Prostate gland (tissue), 2 donors: ENCODE measurements at regions not wholly inside any gene's neighbourhood (a gene's known extent, or its start where the extent isn't known, plus 50 kb on each side); places are given as distances from the start of the nearest gene placed in this dataset.

Source experiments
- DNase-seq: peaks from one replicate; pipeline ENCODE4 v3.0.0-alpha.2; 2019; ENCODE audit warnings: low spot score
- H3K27ac ChIP-seq, 2 donors: fragments of 200-600 bp; sonication (generic); 2 replicates each; pipeline ENCODE4 v1.5.1; 2017 to 2019
- H3K27me3 ChIP-seq: fragments of 200-600 bp; sonication (generic); replicated peaks from 2 replicates; pipeline ENCODE4 v1.5.1; 2019; ENCODE audit not compliant: insufficient read depth
- H3K36me3 ChIP-seq, 2 donors: fragments of 200-600 bp; sonication (generic); 1 replicate in 1 of 2; 2 replicates in 1 of 2; pipeline versions ENCODE4 v1.5.1 to v1.8.1; 2017 to 2019
- H3K4me1 ChIP-seq: fragments of 200-600 bp; sonication (generic); replicated peaks from 2 replicates; pipeline ENCODE4 v1.5.1; 2019
- H3K4me3 ChIP-seq, 2 donors: fragments of 200-600 bp; sonication (generic); 2 replicates each; pipeline ENCODE4 v1.5.1; 2017 to 2019
- H3K9me3 ChIP-seq: fragments of 200-600 bp; sonication (generic); 2 replicates; pipeline ENCODE4 v1.5.1; 2017
- POLR2A ChIP-seq: fragments of 450-650 bp; IDR thresholded peaks from one replicate; pipeline ENCODE4 v1.6.1; 2016; ENCODE audit warnings: antibody characterized with exemption, mild to moderate bottlenecking
- POLR2AphosphoS5 ChIP-seq: sonication (generic); formaldehyde crosslinking; IDR thresholded peaks from one replicate; pipeline ENCODE4 v1.6.1; 2017; ENCODE audit warnings: antibody characterized with exemption
- WGBS: methylation state at CpG from one replicate; pipeline ENCODE4 v1.1.5; 2018; 5-methylcytosine and 5-hydroxymethylcytosine counted together
- intact Hi-C: fragments of 100-400 bp; cut with DNase I; formaldehyde crosslinking; loops from one replicate; pipeline ENCODE4 v1.14.2; 2022
- TF ChIP-seq, protein P1 (sequence below), 4 experiments: fragments of 200-600 bp in 2 of 4; fragments of 450-650 bp in 2 of 4; sonication (generic) in 2 of 4; IDR thresholded peaks; 1 replicate in 3 of 4; 2 replicates in 1 of 4; pipeline ENCODE4 v1.5.1; 2016 to 2019; ENCODE audit warnings: antibody characterized with exemption in 4 of 4, mild to moderate bottlenecking in 2 of 4, moderate library complexity in 2 of 4

- 72% methylated on average over 3 of the region's 3 CpGs for WGBS
- Histone ChIP-seq H3K36me3 (no peaks in the 10 kb centered on the region), H3K27me3 (no peaks in the 10 kb centered on the region), H3K9me3 (no peaks in the 10 kb centered on the region), H3K4me3 (no peak overlapping the region), H3K27ac (no peak overlapping the region), H3K4me1 (no peaks in the 10 kb centered on the region)
- intact Hi-C loops: no loop called here
- DNase-seq: no peak
- TF ChIP-seq POLR2A (no peak), POLR2AphosphoS5 (no peak)
- TF ChIP-seq, protein P1, sequence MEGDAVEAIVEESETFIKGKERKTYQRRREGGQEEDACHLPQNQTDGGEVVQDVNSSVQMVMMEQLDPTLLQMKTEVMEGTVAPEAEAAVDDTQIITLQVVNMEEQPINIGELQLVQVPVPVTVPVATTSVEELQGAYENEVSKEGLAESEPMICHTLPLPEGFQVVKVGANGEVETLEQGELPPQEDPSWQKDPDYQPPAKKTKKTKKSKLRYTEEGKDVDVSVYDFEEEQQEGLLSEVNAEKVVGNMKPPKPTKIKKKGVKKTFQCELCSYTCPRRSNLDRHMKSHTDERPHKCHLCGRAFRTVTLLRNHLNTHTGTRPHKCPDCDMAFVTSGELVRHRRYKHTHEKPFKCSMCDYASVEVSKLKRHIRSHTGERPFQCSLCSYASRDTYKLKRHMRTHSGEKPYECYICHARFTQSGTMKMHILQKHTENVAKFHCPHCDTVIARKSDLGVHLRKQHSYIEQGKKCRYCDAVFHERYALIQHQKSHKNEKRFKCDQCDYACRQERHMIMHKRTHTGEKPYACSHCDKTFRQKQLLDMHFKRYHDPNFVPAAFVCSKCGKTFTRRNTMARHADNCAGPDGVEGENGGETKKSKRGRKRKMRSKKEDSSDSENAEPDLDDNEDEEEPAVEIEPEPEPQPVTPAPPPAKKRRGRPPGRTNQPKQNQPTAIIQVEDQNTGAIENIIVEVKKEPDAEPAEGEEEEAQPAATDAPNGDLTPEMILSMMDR (IDR thresholded peaks at IDR 0.05): no peak
Measured at GRCh38 chr5:82601077-82601476, 322.9 kb upstream of the RPS23 start.

DNA sequence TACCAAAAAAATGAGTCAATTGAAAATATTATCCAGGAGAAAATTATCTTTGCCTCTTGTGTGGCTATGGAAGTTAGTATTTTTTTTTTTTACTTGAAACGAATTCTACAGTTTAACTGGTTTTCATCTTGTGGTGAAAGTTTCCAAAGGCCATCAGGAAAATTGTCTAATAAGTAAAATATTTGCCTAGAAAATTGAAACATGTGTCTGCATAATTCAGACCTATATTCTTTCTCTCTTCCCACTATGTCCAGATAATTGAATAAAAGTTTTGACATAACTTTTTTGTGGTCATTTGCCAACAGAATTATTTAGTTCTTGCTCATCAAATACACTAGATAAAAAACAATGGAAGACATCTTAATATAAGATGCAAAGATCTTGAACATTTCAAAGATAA lies 321.5 kb upstream of the RPS23 start:
- DNase-seq: no peak
- H3K4me1 ChIP-seq: no peaks in the 10 kb centered on the region
- TF ChIP-seq POLR2AphosphoS5: no peak
- TF ChIP-seq, protein P1 (IDR thresholded peaks at IDR 0.05): no peak
- TF ChIP-seq POLR2A: no peak
- no peaks in the 10 kb centered on the region for H3K9me3 ChIP-seq
- no peaks in the 10 kb centered on the region for H3K36me3 ChIP-seq
- H3K4me3 ChIP-seq: no peak overlapping the region
- H3K27ac ChIP-seq: no peak overlapping the region
- WGBS: 76% methylated on average over 1 of the region's 1 CpG
- H3K27me3 ChIP-seq: no peaks in the 10 kb centered on the region
- intact Hi-C loops: no loop called here

GRCh38 chr5:82599030-82599429 lies 320.9 kb upstream of the RPS23 start:
- no peaks in the 10 kb centered on the region for H3K9me3 ChIP-seq
- no peaks in the 10 kb centered on the region for H3K4me1 ChIP-seq
- intact Hi-C loops: no loop called here
- no peaks in the 10 kb centered on the region for H3K36me3 ChIP-seq
- WGBS: 87% methylated on average over 1 of the region's 1 CpG
- H3K27me3 ChIP-seq: no peaks in the 10 kb centered on the region
- no peak for DNase-seq
- H3K27ac ChIP-seq: no peak overlapping the region
- TF ChIP-seq POLR2AphosphoS5 (no peak), POLR2A (no peak)
- TF ChIP-seq, protein P1 (IDR thresholded peaks at IDR 0.05): no peak
- no peak overlapping the region for H3K4me3 ChIP-seq

DNA sequence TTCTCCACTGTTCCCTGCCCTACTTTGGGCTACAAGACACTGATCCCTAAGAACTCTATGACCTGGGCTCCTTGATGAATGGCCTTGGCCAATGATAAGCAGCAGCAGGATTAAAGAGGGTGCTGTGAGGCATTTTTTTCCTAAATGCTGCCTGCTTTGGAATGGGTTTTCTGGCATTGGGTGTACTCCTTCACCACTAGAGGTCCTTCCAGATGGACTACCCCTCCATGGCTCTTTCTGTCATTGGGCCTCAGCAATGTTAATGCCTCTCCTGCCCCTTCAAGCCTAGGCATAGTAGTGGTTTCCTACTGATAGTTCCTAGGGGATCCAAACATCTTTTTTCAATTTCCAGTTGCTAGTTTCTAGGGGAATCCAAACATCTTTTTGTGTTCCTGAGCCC lies 319.3 kb upstream of the RPS23 start:
- DNase-seq: no peak
- no peaks in the 10 kb centered on the region for H3K9me3 ChIP-seq
- TF ChIP-seq POLR2AphosphoS5 (no peak), POLR2A (no peak)
- TF ChIP-seq, protein P1 (IDR thresholded peaks at IDR 0.05): no peak
- H3K27me3 ChIP-seq: no peaks in the 10 kb centered on the region
- intact Hi-C loops: no loop called here
- no peaks in the 10 kb centered on the region for H3K36me3 ChIP-seq
- no peak overlapping the region for H3K4me3 ChIP-seq
- no peaks in the 10 kb centered on the region for H3K4me1 ChIP-seq
- H3K27ac ChIP-seq: no peak overlapping the region

DNA sequence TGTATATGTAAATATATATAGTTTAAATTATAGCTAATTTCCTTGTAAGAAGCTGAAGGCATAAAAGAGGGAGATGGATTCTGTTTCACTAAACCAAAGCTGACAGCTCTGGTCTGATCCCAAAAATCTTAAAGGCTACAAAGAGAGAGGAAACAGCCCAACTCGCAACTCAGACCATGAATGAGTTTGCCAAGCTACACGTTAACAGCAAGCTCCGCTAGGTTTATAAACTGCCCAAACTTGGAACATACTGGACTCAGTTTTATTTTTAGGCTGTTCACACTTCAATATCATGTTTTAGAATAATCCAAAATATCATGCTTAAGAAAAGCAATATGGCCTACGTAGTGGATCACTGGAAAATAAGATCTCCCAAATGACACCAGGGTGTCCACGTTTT lies 318.3 kb upstream of the RPS23 start:
- no peak overlapping the region for H3K4me3 ChIP-seq
- 82% methylated on average over 5 of the region's 5 CpGs for WGBS
- no peak for DNase-seq
- no peaks in the 10 kb centered on the region for H3K9me3 ChIP-seq
- H3K4me1 ChIP-seq: no peaks in the 10 kb centered on the region
- intact Hi-C loops: no loop called here
- no peaks in the 10 kb centered on the region for H3K27me3 ChIP-seq
- H3K36me3 ChIP-seq: no peaks in the 10 kb centered on the region
- H3K27ac ChIP-seq: no peak overlapping the region
- TF ChIP-seq POLR2AphosphoS5 (no peak), POLR2A (no peak)
- TF ChIP-seq, protein P1 (IDR thresholded peaks at IDR 0.05): no peak
